Fibroblast of pulmonary artery (primary cell): ENCODE measurements at regions not wholly inside any gene's neighbourhood (a gene's known extent, or its start where the extent isn't known, plus 50 kb on each side); places are given as distances from the start of the nearest gene placed in this dataset.

Source experiments
- DNase-seq: peaks from one replicate; pipeline ENCODE4 v3.0.0-alpha.2; 2010; ENCODE audit warnings: low read depth
- H3K4me3 ChIP-seq: replicated peaks from 2 replicates; pipeline ENCODE4 v1.5.1; 2011; ENCODE audit warnings: low read depth, mild to moderate bottlenecking, control low read depth, low read length, moderate library complexity
- CTCF ChIP-seq: IDR thresholded peaks from 2 replicates; pipeline ENCODE4 v1.5.1; 2011; ENCODE audit warnings: mild to moderate bottlenecking, control low read depth, low read length, inconsistent platforms; ENCODE audit errors: missing control alignments

GRCh38 chr2:153165021-153165420, 313.5 kb downstream of the RPRM start:
- no peak overlapping the region for H3K4me3 ChIP-seq
- TF ChIP-seq CTCF, result no peak
- no peak for DNase-seq

- DNase-seq, result peak; percentile 6
- TF ChIP-seq CTCF, result peak; percentile 4
- no peak overlapping the region for H3K4me3 ChIP-seq
Observed at GRCh38 chr2:153163055-153163454, 315.5 kb downstream of the RPRM start.

GRCh38 chr2:153156743-153157142, 321.8 kb downstream of the RPRM start:
- DNase-seq, result no peak
- H3K4me3 ChIP-seq, result no peak overlapping the region
- TF ChIP-seq CTCF, result no peak

- no peak overlapping the region for H3K4me3 ChIP-seq
- DNase-seq, result no peak
- TF ChIP-seq CTCF, result no peak
Observed at GRCh38 chr2:153152036-153152435, 326.5 kb downstream of the RPRM start.

GRCh38 chr2:153145470-153145978, 333.0 kb downstream of the RPRM start:
- no peak for TF ChIP-seq CTCF
- H3K4me3 ChIP-seq, result no peak overlapping the region
- DNase-seq, result no peak

GRCh38 chr2:153143540-153143939, 335.0 kb downstream of the RPRM start:
- no peak overlapping the region for H3K4me3 ChIP-seq
- DNase-seq, result no peak
- no peak for TF ChIP-seq CTCF

GRCh38 chr2:153140498-153140897, 338.1 kb downstream of the RPRM start:
- DNase-seq, result no peak
- H3K4me3 ChIP-seq, result no peak overlapping the region
- TF ChIP-seq CTCF, result no peak
